AG04450 (cell line): ENCODE measurements at regions not wholly inside any gene's neighbourhood (a gene's known extent, or its start where the extent isn't known, plus 50 kb on each side); places are given as distances from the start of the nearest gene placed in this dataset.

ENCODE experiments used
- CTCF ChIA-PET: fragments of 300-600, 350-600 bp; formaldehyde crosslinking; extraction: SDS; loops from one replicate; lab custom pipeline; 2022; ENCODE audit warnings: antibody characterized with exemption, inconsistent platforms; lab: Charles Lee
- POLR2A ChIA-PET: fragments of 350-600 bp; formaldehyde crosslinking; extraction: SDS; loops from one replicate; lab custom pipeline; 2021; ENCODE audit warnings: antibody characterized with exemption, inconsistent platforms; lab: Yijun Ruan, JAX
- DNase-seq: peaks from one replicate; pipeline ENCODE4 v3.0.0-alpha.2; 2011; ENCODE audit warnings: low read depth, low spot score
- H3K27ac ChIP-seq: one replicate; pipeline ENCODE4 v1.5.1; 2012; ENCODE audit warnings: low read depth, low read length, control low read depth
- H3K27me3 ChIP-seq: one replicate; pipeline ENCODE4 v1.6.0; 2012; ENCODE audit warnings: low read length; ENCODE audit not compliant: control insufficient read depth, insufficient read depth
- H3K4me3 ChIP-seq: 2 replicates; pipeline ENCODE4 v1.5.1; 2011; ENCODE audit warnings: mild to moderate bottlenecking, low read depth, low read length, control low read depth
- H3K9me3 ChIP-seq: 2 replicates; pipeline ENCODE4 v1.5.1; 2012; ENCODE audit warnings: low read length; ENCODE audit not compliant: control insufficient read depth, insufficient read depth
- TF ChIP-seq, protein P1 (sequence below): IDR thresholded peaks from 2 replicates; pipeline ENCODE4 v1.5.1; 2011; ENCODE audit warnings: low read depth, low read length, control low read depth, inconsistent platforms

DNA sequence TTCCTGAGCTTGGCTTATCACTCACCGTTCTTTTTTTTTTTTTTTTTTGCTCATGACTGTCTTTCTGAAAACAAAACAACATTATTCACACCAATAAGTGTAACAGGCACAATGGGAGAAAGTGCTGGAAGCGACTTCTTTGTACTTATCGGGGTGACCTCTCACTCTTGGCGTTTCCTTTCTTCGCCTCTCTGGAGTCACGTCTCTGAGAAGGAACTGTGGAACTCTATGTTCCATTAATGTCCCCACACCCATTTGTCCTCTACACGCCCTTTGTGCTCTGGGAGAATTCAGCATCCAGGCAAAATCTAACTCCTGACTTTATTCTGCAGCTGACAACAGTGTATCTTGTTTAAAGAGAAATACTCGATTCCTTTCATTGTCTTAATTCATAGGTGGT is 70.8 kb upstream of the FAM204A start:
- no peak for DNase-seq
- POLR2A ChIA-PET, result interaction anchor here (0.6 kb wide), 1 partner anchor 295 kb away, joined by 7 read pairs; no protein-coding TSS in a partner anchor
- Histone ChIP-seq H3K27ac (no peak overlapping the region), H3K9me3 (no peaks in the 10 kb centered on the region), H3K4me3 (no peak overlapping the region), H3K27me3 (peaks cover 2% of the 10 kb centered on the region)
- CTCF ChIA-PET, result interaction anchor here (0.9 kb wide), 1 partner anchor 10 kb away, joined by 3 read pairs; no protein-coding TSS in a partner anchor
- TF ChIP-seq, protein P1, sequence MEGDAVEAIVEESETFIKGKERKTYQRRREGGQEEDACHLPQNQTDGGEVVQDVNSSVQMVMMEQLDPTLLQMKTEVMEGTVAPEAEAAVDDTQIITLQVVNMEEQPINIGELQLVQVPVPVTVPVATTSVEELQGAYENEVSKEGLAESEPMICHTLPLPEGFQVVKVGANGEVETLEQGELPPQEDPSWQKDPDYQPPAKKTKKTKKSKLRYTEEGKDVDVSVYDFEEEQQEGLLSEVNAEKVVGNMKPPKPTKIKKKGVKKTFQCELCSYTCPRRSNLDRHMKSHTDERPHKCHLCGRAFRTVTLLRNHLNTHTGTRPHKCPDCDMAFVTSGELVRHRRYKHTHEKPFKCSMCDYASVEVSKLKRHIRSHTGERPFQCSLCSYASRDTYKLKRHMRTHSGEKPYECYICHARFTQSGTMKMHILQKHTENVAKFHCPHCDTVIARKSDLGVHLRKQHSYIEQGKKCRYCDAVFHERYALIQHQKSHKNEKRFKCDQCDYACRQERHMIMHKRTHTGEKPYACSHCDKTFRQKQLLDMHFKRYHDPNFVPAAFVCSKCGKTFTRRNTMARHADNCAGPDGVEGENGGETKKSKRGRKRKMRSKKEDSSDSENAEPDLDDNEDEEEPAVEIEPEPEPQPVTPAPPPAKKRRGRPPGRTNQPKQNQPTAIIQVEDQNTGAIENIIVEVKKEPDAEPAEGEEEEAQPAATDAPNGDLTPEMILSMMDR, result no peak

GRCh38 chr10:118412132-118412760 is 70.1 kb upstream of the FAM204A start:
- CTCF ChIA-PET, result interaction anchor here (0.9 kb wide), 1 partner anchor 11 kb away, joined by 3 read pairs; no protein-coding TSS in a partner anchor
- no peak overlapping the region for H3K4me3 ChIP-seq
- POLR2A ChIA-PET, result interaction anchor here (0.6 kb wide), 1 partner anchor 296 kb away, joined by 7 read pairs; no protein-coding TSS in a partner anchor
- peaks cover 2% of the 10 kb centered on the region for H3K27me3 ChIP-seq
- H3K27ac ChIP-seq, result no peak overlapping the region
- DNase-seq, result no peak
- TF ChIP-seq, protein P1, result no peak
- no peaks in the 10 kb centered on the region for H3K9me3 ChIP-seq

- peaks cover 2% of the 10 kb centered on the region for H3K27me3 ChIP-seq
- no peak for DNase-seq
- CTCF ChIA-PET, result no interaction called here
- no peak overlapping the region for H3K4me3 ChIP-seq
- TF ChIP-seq, protein P1, result no peak
- no peaks in the 10 kb centered on the region for H3K9me3 ChIP-seq
- POLR2A ChIA-PET, result no interaction called here
- no peak overlapping the region for H3K27ac ChIP-seq
Observed at GRCh38 chr10:118409295-118409694, 67.2 kb upstream of the FAM204A start.

DNA sequence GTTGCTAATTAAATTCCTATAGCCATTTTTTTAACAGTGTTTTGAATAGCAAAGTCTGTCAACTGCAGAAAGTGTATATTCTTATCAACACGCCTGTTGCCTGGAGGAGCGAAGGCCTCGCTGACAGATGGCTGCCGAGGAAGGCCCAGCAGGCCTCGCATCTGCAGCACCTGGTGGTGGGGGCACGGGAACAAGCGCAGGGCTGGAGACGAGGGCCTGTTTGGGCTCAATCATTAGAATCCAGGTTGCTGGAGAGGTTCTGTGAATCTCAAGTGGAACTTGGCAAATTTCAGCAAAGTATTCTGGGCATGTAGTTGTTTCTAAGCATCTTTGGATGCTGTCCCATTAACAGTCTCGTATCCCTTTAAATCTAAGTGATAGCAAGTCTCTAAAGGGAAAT is 66.1 kb upstream of the FAM204A start:
- Histone ChIP-seq H3K9me3 (no peaks in the 10 kb centered on the region), H3K27me3 (no peaks in the 10 kb centered on the region), H3K27ac (no peak overlapping the region), H3K4me3 (no peak overlapping the region)
- TF ChIP-seq, protein P1, result no peak
- ChIA-PET POLR2A (no interaction called here), CTCF (interaction anchor here (1.3 kb wide), 1 partner anchor 16 kb away, joined by 3 read pairs; no protein-coding TSS in a partner anchor)
- no peak for DNase-seq

DNA sequence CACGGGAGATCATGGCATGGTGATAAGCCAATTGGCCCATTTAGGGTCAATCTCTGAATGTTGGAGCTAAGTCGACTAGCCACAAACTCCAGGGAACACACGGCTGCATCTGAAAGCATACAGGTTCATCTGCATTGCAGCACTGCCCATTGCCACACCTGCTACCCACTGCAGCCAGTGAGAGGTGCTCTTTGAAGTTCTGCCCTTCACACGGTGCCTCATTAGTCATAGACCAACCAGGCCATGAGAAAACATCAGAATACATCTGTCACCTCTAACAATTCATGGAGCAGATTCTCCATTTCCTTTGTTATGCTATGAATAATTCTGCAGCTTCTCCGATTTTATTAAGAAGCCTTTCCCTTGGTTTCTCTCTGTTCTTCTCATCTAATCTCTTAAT is 65.7 kb upstream of the FAM204A start:
- H3K27ac ChIP-seq, result no peak overlapping the region
- POLR2A ChIA-PET, result no interaction called here
- H3K27me3 ChIP-seq, result no peaks in the 10 kb centered on the region
- TF ChIP-seq, protein P1, result no peak
- no peaks in the 10 kb centered on the region for H3K9me3 ChIP-seq
- CTCF ChIA-PET, result interaction anchor here (1.3 kb wide), 1 partner anchor 17 kb away, joined by 3 read pairs; no protein-coding TSS in a partner anchor
- H3K4me3 ChIP-seq, result no peak overlapping the region
- DNase-seq, result no peak
